ENCODE measurements at regions not wholly inside any gene's neighbourhood (a gene's known extent, or its start where the extent isn't known, plus 50 kb on each side); places are given as distances from the start of the nearest gene placed in this dataset.

DNA sequence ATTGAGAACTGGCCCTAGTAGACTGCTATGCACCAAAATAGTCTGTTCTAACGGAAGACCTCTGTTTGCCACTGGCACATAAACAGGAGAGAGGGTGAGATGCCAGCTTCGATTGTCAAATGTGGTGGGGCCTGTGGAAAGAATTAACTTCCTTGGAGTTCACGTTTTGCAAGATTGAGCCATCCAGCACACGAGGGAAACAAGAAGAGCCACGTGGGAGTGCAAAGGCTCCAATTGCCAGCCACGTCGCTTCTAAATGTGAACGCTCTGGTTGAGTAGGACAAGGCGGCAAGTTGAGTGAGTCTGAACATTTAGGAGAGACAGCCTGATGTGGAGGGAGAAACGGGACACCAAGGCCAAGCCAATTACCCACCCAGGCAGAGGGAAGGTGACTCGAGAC, 409.1 kb downstream of the FGF9 start:
- intact Hi-C loops (cut with DNase I): no loop called here
- DNase-seq (no peak), ATAC-seq (no peak)
- whole genome bisulfite sequencing: 83% methylated on average over 11 of the region's 11 CpGs
- no peaks in the 10 kb centered on the region for H3K4me1 ChIP-seq (ENCODE audit: control insufficient read depth, insufficient read depth, low read length)
- no peak overlapping the region for H3K4me3 ChIP-seq (ENCODE audit: low read length)
- no peak overlapping the region for H3K27ac ChIP-seq (ENCODE audit: low read length)
- no peaks in the 10 kb centered on the region for H3K9me3 ChIP-seq (ENCODE audit: control insufficient read depth, low read length)
- H3K27me3 ChIP-seq (ENCODE audit: control insufficient read depth, insufficient read depth): peaks cover 2% of the 10 kb centered on the region

DNA sequence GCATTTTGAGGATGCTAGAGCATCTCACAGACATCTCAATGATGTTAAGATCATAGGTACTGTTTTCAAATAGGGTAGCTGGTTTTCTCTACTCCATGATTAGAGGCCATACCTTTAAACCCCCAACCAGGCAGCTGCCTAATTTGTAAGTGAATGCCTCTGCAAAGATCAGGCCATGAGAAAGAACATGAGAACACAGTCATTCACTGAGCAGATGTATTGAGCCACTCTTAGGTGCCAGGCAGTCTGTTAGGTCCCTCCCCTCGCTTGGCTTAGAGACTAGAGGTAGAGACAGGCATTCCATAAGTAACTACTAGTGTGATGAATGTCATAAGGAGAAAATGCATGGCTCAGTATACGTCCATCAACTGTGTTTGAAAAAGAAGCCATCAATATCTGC, 410.0 kb downstream of the FGF9 start:
- Histone ChIP-seq H3K4me1 (ENCODE audit: control insufficient read depth, insufficient read depth, low read length) (no peaks in the 10 kb centered on the region), H3K9me3 (ENCODE audit: control insufficient read depth, low read length) (no peaks in the 10 kb centered on the region), H3K27ac (ENCODE audit: low read length) (no peak overlapping the region), H3K4me3 (ENCODE audit: low read length) (no peak overlapping the region), H3K27me3 (ENCODE audit: control insufficient read depth, insufficient read depth) (peaks cover 2% of the 10 kb centered on the region)
- intact Hi-C loops (cut with DNase I): no loop called here
- 77% methylated on average over 2 of the region's 2 CpGs for WGBS
- ATAC-seq (no peak), DNase-seq (no peak)

DNA sequence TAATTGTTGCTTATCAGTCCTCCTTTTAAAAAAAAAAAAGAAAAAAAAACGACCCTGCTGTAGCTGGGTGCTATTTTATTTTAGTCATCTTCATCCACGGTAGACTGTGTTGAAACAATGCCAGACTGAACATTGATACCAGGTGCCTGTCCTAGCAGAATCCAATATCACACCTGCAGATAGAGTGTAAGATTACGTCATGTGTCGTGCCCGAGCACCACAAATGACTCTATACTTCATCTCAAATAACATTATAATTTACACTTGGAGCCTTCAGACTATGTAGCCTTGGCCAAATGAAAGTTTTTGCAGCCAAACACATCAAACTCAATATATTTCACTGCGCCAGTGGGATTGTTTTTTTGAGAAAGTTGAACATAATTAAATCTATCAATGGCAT, 410.6 kb downstream of the FGF9 start:
- DNase-seq (no peak), ATAC-seq (no peak)
- H3K4me3 ChIP-seq (ENCODE audit: low read length): no peak overlapping the region
- H3K27me3 ChIP-seq (ENCODE audit: control insufficient read depth, insufficient read depth): peaks cover 2% of the 10 kb centered on the region
- no peaks in the 10 kb centered on the region for H3K9me3 ChIP-seq (ENCODE audit: control insufficient read depth, low read length)
- 68% methylated on average over 6 of the region's 6 CpGs for WGBS
- no peaks in the 10 kb centered on the region for H3K4me1 ChIP-seq (ENCODE audit: control insufficient read depth, insufficient read depth, low read length)
- no peak overlapping the region for H3K27ac ChIP-seq (ENCODE audit: low read length)
- intact Hi-C loops (cut with DNase I): no loop called here

DNA sequence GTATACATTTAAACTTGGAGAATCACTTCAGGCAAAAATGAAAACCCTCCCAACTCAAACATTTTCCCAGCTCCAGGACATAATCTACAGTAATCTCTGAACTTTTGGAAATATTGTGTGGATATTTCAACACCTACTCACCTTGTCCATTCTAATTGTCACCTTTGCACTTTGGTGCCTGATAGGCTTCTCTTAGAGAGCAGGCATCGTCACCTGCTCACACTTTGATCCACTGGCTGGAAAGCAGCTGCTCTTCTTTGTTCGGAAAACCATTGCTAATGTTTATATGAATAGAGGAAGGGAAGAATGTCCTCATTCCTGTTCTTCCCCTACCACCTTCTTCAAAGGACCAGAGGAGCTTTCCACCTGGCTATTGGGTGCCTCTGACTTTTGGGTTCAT, 411.2 kb downstream of the FGF9 start:
- H3K27me3 ChIP-seq (ENCODE audit: control insufficient read depth, insufficient read depth): peaks cover 2% of the 10 kb centered on the region
- WGBS: 83% methylated on average over 2 of the region's 2 CpGs
- no peak overlapping the region for H3K27ac ChIP-seq (ENCODE audit: low read length)

DNA sequence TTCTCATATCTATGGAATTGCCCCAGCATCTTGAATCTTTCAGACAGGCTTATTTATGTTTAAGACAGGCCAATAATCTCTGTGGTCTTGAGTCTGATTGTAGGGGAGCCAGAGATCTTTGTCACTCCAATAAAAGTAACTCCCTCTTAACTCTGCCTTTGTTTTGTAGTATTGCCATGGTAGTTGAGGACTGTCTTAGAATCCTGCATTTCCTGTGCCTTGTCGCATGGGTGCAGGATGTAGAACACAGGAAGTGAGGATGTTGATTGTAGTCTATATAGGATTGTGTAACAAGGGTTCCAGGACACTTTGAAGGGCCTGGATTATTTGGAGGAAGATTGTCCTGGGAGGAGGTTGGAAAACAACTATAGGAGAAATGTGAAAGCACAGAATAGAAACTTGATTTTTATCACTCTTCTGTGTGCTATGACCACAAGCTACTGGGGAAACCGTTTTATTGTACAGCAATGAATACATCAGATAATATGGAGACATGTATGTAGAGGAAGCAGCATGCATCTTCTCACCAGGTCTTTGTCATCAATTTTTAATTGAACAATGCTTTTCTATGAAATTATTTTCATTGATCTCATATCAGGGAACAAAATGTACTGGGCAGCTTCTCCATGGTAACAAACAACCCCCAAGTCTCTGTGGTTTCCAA, 411.7 kb downstream of the FGF9 start:
- no peak overlapping the region for H3K4me3 ChIP-seq (ENCODE audit: low read length)
- DNase-seq (no peak), ATAC-seq (no peak)
- intact Hi-C loops (cut with DNase I): no loop called here
- WGBS: 58% methylated on average over 2 of the region's 2 CpGs
- H3K27me3 ChIP-seq (ENCODE audit: control insufficient read depth, insufficient read depth): peaks cover 2% of the 10 kb centered on the region
- no peaks in the 10 kb centered on the region for H3K4me1 ChIP-seq (ENCODE audit: control insufficient read depth, insufficient read depth, low read length)
- no peaks in the 10 kb centered on the region for H3K9me3 ChIP-seq (ENCODE audit: control insufficient read depth, low read length)
- H3K27ac ChIP-seq (ENCODE audit: low read length): no peak overlapping the region

More for the DNA sequence above, 411.2 kb downstream of the FGF9 start:
- intact Hi-C loops (cut with DNase I): no loop called here
- H3K4me3 ChIP-seq (ENCODE audit: low read length): no peak overlapping the region
- DNase-seq: no peak
- ATAC-seq: no peak
- no peaks in the 10 kb centered on the region for H3K4me1 ChIP-seq (ENCODE audit: control insufficient read depth, insufficient read depth, low read length)
- H3K9me3 ChIP-seq (ENCODE audit: control insufficient read depth, low read length): no peaks in the 10 kb centered on the region

DNA sequence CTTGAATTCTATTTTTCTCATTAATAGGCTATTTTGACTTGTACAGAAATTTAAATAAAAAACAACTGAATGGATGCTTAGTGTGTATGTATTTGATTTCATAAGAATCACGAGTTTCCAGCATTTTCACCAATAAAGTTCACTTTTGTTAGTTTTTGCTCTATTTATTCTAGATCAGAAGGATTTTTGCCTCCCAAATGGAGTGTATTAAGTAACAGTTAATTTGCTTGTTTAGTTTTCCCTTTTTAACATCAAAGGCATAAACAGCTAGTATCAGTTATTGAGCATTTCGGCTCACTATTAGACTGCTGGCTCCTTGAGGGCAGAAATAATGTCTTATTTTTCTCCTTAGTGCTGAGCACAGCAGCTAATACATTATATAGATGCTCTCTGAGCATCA, 414.1 kb downstream of the FGF9 start:
- no peak overlapping the region for H3K27ac ChIP-seq (ENCODE audit: low read length)
- ATAC-seq: no peak
- H3K27me3 ChIP-seq (ENCODE audit: control insufficient read depth, insufficient read depth): peaks cover 2% of the 10 kb centered on the region
- H3K4me3 ChIP-seq (ENCODE audit: low read length): no peak overlapping the region
- intact Hi-C loops (cut with DNase I): no loop called here
- 78% methylated on average over 2 of the region's 2 CpGs for WGBS
- H3K4me1 ChIP-seq (ENCODE audit: control insufficient read depth, insufficient read depth, low read length): no peaks in the 10 kb centered on the region
- H3K9me3 ChIP-seq (ENCODE audit: control insufficient read depth, low read length): no peaks in the 10 kb centered on the region
- DNase-seq: no peak

DNA sequence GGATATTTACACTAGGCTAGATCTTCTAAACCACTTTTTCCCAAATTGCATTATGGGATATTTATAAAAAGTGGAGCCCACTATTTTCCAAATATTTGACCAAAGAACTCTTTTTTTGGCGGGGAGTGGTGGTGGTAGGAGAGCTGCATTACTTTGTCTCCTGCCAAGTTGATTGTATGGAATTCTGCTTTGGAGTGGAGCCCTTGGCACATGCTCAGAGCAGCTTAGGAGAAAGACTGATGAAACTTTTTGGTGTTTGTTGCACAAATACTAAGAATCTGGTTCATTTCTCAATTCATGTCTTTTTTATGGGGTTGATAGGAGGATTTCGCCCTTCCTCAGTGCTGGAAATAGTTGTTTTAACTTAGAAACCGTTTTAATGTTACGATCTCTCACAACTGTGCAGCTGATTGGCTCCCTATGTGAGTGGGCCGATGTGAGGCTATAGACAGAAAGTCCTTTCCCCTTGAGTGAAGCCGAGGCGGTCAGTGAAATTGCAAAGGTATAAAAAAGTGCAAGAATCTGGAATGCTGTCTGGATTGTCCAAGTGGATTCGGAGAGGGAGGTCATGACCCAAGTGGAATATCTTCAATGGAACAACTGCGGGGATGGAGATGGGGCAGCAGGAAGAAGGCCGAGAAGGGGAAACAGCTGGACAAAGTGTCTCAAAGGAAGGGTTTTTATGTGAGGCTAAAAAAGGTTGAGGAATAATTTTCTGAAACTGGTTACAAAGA, 415.9 kb downstream of the FGF9 start:
- 59% methylated on average over 10 of the region's 10 CpGs for WGBS
- ATAC-seq: no peak

DNA sequence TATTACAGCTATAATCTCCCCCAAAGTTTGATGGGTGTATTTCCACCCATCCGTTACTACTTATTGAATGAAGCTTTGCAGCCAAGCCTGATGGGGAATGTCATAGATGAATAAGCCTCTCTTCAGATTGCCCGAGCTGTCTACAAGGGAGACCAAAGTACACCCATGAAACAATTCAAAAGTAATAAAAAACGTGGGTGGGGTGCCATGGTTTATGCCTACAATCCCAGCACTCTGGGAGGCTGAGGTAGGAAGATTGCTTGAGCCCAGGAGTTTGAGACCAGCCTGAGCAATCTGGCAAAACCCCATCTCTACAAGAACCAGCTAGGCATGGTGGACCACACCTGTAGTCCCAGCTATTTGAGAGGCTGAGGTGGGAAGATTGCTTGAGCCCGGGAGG, 419.2 kb downstream of the FGF9 start:
- intact Hi-C loops (cut with DNase I): no loop called here
- Histone ChIP-seq H3K27ac (ENCODE audit: low read length) (no peak overlapping the region), H3K9me3 (ENCODE audit: control insufficient read depth, low read length) (no peaks in the 10 kb centered on the region), H3K4me3 (ENCODE audit: low read length) (no peak overlapping the region), H3K4me1 (ENCODE audit: control insufficient read depth, insufficient read depth, low read length) (no peaks in the 10 kb centered on the region), H3K27me3 (ENCODE audit: control insufficient read depth, insufficient read depth) (no peaks in the 10 kb centered on the region)
- ATAC-seq: no peak
- DNase-seq: no peak
- 76% methylated on average over 4 of the region's 4 CpGs for WGBS

More for the DNA sequence above, 415.9 kb downstream of the FGF9 start:
- Histone ChIP-seq H3K4me3 (ENCODE audit: low read length) (no peak overlapping the region), H3K27me3 (ENCODE audit: control insufficient read depth, insufficient read depth) (no peaks in the 10 kb centered on the region), H3K4me1 (ENCODE audit: control insufficient read depth, insufficient read depth, low read length) (no peaks in the 10 kb centered on the region), H3K9me3 (ENCODE audit: control insufficient read depth, low read length) (no peaks in the 10 kb centered on the region), H3K27ac (ENCODE audit: low read length) (no peak overlapping the region)
- intact Hi-C loops (cut with DNase I): no loop called here
- no peak for DNase-seq

DNA sequence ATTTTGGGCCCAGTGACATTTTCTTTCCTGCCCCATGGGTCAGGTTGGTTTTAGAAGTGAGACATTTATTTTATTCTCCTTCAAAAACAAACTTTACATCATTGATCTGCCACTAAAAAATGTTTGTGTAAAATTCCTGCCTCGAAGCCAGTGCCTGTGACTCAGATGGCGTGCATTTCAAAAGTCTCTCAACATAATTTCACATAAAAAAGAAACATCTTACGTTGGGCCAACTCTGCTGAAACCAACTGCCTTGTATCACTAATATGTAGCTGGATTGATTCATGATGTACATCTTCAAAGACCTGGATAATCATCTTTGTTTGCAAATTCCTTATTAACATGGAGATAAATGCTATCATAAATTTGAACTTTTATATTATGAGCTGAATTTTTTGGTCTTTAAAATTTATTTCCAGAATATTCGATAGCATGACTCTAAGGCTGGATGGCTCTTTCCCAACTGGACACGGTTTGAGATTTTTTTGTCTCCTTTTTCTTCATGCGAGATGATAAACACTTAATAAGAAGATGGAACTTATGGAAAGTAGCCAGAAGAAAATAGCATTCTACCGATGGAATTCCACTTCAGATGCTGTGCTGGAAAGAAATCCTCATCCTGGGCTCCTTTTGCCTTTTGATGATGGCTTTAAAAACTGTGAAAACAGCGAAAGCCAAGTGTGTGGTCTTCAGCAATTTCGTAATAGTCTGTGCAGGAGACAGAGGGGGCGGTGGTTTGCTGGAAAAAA, 420.5 kb downstream of the FGF9 start:
- WGBS: 57% methylated on average over 10 of the region's 10 CpGs
- no peak overlapping the region for H3K27ac ChIP-seq (ENCODE audit: low read length)
- no peak for DNase-seq

DNA sequence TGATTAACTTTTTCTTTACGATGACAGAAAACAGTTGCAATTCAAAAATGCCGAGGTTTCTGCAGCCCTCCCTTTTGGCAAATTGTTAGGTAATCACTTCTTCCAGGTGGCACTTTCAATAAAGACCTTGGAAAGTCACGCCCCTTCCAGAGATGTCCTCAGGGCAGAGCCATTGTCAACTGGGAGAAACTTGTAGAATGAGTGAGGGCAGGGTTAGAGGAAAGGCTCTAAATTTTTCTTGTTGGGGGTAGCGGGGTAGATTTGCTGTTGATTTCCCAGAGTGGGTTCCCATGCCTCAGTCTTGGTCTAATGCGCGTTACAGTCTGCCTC, 421.1 kb downstream of the FGF9 start:
- H3K4me3 ChIP-seq (ENCODE audit: low read length): no peak overlapping the region
- H3K27ac ChIP-seq (ENCODE audit: low read length): no peak overlapping the region
- intact Hi-C loops (cut with DNase I): no loop called here
- WGBS: 67% methylated on average over 6 of the region's 6 CpGs
- no peak for ATAC-seq
- H3K9me3 ChIP-seq (ENCODE audit: control insufficient read depth, low read length): no peaks in the 10 kb centered on the region
- H3K27me3 ChIP-seq (ENCODE audit: control insufficient read depth, insufficient read depth): no peaks in the 10 kb centered on the region
- no peaks in the 10 kb centered on the region for H3K4me1 ChIP-seq (ENCODE audit: control insufficient read depth, insufficient read depth, low read length)
- DNase-seq: no peak

More for the DNA sequence above, 420.5 kb downstream of the FGF9 start:
- Histone ChIP-seq H3K9me3 (ENCODE audit: control insufficient read depth, low read length) (no peaks in the 10 kb centered on the region), H3K4me3 (ENCODE audit: low read length) (no peak overlapping the region), H3K27me3 (ENCODE audit: control insufficient read depth, insufficient read depth) (no peaks in the 10 kb centered on the region), H3K4me1 (ENCODE audit: control insufficient read depth, insufficient read depth, low read length) (no peaks in the 10 kb centered on the region)
- ATAC-seq: no peak
- intact Hi-C loops (cut with DNase I): no loop called here

DNA sequence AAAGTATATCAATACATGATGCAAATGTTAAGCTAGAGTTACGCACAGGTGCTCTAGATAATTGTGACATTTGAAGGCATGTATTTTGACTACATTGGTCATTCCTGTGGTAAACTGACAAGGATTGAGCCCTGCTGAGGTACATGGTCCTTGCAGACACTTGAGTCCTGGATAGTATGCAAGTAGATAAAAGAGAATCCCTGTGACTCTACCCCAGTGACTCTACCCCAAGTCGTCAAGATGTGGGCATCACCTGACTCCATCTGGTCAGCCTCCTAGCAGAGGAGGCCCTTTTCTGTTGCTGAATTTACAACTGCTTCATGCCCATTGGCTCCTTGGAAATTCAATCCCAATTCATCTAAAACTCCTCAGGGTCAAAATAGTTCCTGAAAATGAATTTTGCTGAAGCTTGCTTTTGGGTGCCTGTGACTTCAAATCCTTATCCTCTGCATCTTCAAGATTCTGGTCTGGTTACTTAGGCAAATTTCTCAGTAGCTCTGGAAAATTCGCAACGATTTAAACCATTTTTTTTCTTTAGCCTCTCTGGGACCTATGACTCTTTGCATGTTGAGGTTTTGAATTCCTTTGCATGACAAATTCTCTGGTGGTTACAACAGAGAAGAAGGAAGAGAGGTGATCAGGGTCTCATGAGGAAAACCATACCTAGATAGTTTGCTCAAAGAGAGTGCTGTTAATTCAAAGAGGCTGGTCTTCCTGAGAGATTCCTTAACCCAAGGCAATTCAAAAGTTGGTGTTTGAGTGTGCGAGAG, 422.1 kb downstream of the FGF9 start:
- ATAC-seq: no peak
- H3K27me3 ChIP-seq (ENCODE audit: control insufficient read depth, insufficient read depth): no peaks in the 10 kb centered on the region
- H3K4me3 ChIP-seq (ENCODE audit: low read length): no peak overlapping the region
- H3K9me3 ChIP-seq (ENCODE audit: control insufficient read depth, low read length): no peaks in the 10 kb centered on the region
- 90% methylated on average over 5 of the region's 5 CpGs for WGBS
- intact Hi-C loops (cut with DNase I): no loop called here
- H3K27ac ChIP-seq (ENCODE audit: low read length): no peak overlapping the region
- no peak for DNase-seq
- no peaks in the 10 kb centered on the region for H3K4me1 ChIP-seq (ENCODE audit: control insufficient read depth, insufficient read depth, low read length)

All from right cardiac atrium (tissue), 5 donors.